IMR-90 (cell line): ENCODE measurements at regions not wholly inside any gene's neighbourhood (a gene's known extent, or its start where the extent isn't known, plus 50 kb on each side); places are given as distances from the start of the nearest gene placed in this dataset.

Source experiments
- SMC3 ChIP-seq: fragments of 150-350 bp; IDR thresholded peaks from 2 replicates; pipeline ENCODE4 v1.6.1; 2016; ENCODE audit warnings: low read depth, mild to moderate bottlenecking, antibody characterized with exemption, low read length, moderate library complexity
- TF ChIP-seq, protein P1 (sequence below): conservative IDR thresholded peaks from 2 replicates; pipeline ENCODE4 v1.5.1; 2012; ENCODE audit warnings: mild to moderate bottlenecking, low read depth, low read length, improper control_type of control experiment

DNA sequence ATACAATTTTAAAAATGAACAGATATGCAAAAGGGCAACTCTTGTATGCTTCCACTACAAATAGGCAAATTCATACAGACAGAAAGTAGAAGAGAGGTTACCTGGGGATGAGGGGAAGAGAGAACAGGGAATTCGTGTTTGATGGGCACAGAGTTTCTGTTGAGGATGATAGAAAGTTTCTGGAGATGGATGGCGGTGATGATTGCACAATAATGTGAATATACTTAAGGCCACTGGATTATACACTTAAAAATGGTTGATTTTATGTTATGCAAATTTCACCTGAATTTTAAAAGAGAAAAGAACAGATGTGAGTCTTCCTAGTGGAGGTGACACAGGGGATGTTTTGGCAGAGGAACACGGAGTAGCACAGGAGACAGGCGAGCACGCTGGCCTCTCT lies 89.3 kb downstream of the TEX36 start:
- TF ChIP-seq, protein P1, sequence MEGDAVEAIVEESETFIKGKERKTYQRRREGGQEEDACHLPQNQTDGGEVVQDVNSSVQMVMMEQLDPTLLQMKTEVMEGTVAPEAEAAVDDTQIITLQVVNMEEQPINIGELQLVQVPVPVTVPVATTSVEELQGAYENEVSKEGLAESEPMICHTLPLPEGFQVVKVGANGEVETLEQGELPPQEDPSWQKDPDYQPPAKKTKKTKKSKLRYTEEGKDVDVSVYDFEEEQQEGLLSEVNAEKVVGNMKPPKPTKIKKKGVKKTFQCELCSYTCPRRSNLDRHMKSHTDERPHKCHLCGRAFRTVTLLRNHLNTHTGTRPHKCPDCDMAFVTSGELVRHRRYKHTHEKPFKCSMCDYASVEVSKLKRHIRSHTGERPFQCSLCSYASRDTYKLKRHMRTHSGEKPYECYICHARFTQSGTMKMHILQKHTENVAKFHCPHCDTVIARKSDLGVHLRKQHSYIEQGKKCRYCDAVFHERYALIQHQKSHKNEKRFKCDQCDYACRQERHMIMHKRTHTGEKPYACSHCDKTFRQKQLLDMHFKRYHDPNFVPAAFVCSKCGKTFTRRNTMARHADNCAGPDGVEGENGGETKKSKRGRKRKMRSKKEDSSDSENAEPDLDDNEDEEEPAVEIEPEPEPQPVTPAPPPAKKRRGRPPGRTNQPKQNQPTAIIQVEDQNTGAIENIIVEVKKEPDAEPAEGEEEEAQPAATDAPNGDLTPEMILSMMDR = no peak
- no peak for TF ChIP-seq SMC3
